ENCODE measurements at regions not wholly inside any gene's neighbourhood (a gene's known extent, or its start where the extent isn't known, plus 50 kb on each side); places are given as distances from the start of the nearest gene placed in this dataset.
"Not testable (repeated sequence)": the region's sequence is repeated elsewhere in the genome, so short reads cannot be mapped to it uniquely, and the experiment has no call there.

DNA sequence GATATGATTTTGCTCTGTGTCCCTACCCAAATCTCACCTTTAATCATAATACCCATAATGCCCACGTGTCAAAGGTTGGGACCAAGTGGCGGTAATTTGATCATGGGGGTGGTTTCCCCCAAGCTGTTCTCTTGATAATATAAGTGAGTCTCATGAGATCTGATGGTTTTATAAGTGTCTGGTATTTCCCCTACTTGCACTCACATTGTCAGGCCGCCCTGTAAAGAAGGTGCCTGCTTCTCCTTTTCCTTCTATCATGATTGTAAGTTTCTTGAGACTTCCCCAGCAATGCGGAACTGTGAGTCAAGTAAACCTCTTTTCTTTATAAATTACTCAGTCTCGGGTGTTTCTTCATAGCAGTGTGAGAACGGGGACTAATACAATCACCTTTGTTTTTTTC lies 279.8 kb downstream of the ARPP21 start:
- H3K27me3 ChIP-seq (ENCODE audit: insufficient read depth, low read length, poor library complexity, severe bottlenecking): no peaks in the 10 kb centered on the region
- no peaks in the 10 kb centered on the region for H4K20me1 ChIP-seq (ENCODE audit: insufficient read depth, low read length, poor library complexity, severe bottlenecking)
- H2AFZ ChIP-seq (ENCODE audit: low read length): no peak overlapping the region
- no peaks in the 10 kb centered on the region for H3K79me2 ChIP-seq (ENCODE audit: insufficient read depth, low read length)
- H3K4me3 ChIP-seq (ENCODE audit: low read length, poor library complexity, severe bottlenecking): no peak overlapping the region
- no peaks in the 10 kb centered on the region for H3K9me2 ChIP-seq (replicated peaks; ENCODE audit: low read depth, low read length)
- no peak overlapping the region for H3K4me2 ChIP-seq (ENCODE audit: low read depth, low read length, poor library complexity, severe bottlenecking)
- H3K36me3 ChIP-seq (ENCODE audit: insufficient read depth, low read length): no peaks in the 10 kb centered on the region
- H3F3A ChIP-seq (ENCODE audit: low read depth): no peaks in the 10 kb centered on the region
- no peaks in the 10 kb centered on the region for H3K4me1 ChIP-seq (ENCODE audit: insufficient read depth, low read length, poor library complexity, severe bottlenecking)
- peaks cover 13% of the 10 kb centered on the region for H3K9me3 ChIP-seq (ENCODE audit: insufficient read depth, low read depth, low read length)
- TF ChIP-seq EZH2phosphoT487 (IDR thresholded peaks at IDR 0.05; ENCODE audit: borderline replicate concordance): no peak
- TF ChIP-seq, protein P1, sequence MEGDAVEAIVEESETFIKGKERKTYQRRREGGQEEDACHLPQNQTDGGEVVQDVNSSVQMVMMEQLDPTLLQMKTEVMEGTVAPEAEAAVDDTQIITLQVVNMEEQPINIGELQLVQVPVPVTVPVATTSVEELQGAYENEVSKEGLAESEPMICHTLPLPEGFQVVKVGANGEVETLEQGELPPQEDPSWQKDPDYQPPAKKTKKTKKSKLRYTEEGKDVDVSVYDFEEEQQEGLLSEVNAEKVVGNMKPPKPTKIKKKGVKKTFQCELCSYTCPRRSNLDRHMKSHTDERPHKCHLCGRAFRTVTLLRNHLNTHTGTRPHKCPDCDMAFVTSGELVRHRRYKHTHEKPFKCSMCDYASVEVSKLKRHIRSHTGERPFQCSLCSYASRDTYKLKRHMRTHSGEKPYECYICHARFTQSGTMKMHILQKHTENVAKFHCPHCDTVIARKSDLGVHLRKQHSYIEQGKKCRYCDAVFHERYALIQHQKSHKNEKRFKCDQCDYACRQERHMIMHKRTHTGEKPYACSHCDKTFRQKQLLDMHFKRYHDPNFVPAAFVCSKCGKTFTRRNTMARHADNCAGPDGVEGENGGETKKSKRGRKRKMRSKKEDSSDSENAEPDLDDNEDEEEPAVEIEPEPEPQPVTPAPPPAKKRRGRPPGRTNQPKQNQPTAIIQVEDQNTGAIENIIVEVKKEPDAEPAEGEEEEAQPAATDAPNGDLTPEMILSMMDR (conservative IDR thresholded peaks at IDR 0.05; ENCODE audit: low read length): no peak
- no peak overlapping the region for H3K9ac ChIP-seq (ENCODE audit: low read depth, low read length, poor library complexity, severe bottlenecking)

DNA sequence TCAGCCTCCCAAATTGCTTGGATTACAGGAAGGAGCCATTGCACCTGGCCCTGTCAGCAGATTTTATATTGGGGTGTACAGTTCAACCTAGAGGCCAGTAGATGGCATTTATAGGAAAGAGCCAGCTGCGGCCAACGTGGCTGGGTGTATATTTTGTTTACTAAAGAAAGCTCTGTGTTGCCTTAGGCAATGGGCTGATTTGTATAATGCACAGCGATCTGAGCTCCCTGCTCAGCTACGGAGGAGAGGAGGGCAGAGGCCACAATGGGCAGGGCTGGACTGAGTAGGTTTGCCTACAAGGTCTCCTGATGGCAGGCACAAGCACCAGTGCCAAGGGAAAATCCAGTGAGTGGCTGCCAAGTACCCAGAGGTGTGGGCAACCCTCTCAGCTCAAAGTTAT lies 282.4 kb downstream of the ARPP21 start:
- TF ChIP-seq, protein P1 (conservative IDR thresholded peaks at IDR 0.05; ENCODE audit: low read length): no peak
- TF ChIP-seq EZH2phosphoT487 (IDR thresholded peaks at IDR 0.05; ENCODE audit: borderline replicate concordance): no peak
- no peak overlapping the region for H3K4me3 ChIP-seq (ENCODE audit: low read length, poor library complexity, severe bottlenecking)
- no peak overlapping the region for H3K4me2 ChIP-seq (ENCODE audit: low read depth, low read length, poor library complexity, severe bottlenecking)

DNA sequence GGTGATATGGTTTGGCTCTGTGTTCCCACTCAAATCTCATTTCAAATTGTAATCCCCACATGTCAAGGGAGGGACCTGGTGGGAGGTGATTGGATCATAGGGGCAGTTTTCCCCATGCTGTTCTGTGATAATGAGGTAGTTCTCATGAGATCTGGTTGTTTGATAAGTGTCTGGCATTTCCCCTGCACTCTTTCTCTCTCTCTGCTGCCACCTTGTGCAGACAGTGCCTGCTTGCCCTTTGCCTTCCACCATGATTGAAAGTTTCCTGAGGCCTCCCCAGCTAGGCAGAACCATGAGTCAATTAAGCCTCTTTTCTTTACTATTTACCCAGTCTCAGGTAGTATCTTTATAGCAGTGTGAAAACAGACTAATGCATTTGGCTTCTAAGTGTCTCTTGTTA lies 284.7 kb downstream of the ARPP21 start:
- not testable (repeated sequence) for H3K9ac ChIP-seq (ENCODE audit: low read depth, low read length, poor library complexity, severe bottlenecking); H3K36me3 ChIP-seq (ENCODE audit: insufficient read depth, low read length); H3K4me3 ChIP-seq (ENCODE audit: low read length, poor library complexity, severe bottlenecking); H3K4me1 ChIP-seq (ENCODE audit: insufficient read depth, low read length, poor library complexity, severe bottlenecking); H3K79me2 ChIP-seq (ENCODE audit: insufficient read depth, low read length); H3K4me2 ChIP-seq (ENCODE audit: low read depth, low read length, poor library complexity, severe bottlenecking); H4K20me1 ChIP-seq (ENCODE audit: insufficient read depth, low read length, poor library complexity, severe bottlenecking); H3K27me3 ChIP-seq (ENCODE audit: insufficient read depth, low read length, poor library complexity, severe bottlenecking); H3K9me2 ChIP-seq (replicated peaks; ENCODE audit: low read depth, low read length); H3F3A ChIP-seq (ENCODE audit: low read depth)
- TF ChIP-seq, protein P1 (conservative IDR thresholded peaks at IDR 0.05; ENCODE audit: low read length): peak; percentile 74
- Histone ChIP-seq H2AFZ (ENCODE audit: low read length) (peak overlapping the region; percentile 79), H3K9me3 (ENCODE audit: insufficient read depth, low read depth, low read length) (peaks cover 13% of the 10 kb centered on the region)

More for the DNA sequence above, 282.4 kb downstream of the ARPP21 start:
- Histone ChIP-seq H3K79me2 (ENCODE audit: insufficient read depth, low read length) (no peaks in the 10 kb centered on the region), H3K27me3 (ENCODE audit: insufficient read depth, low read length, poor library complexity, severe bottlenecking) (no peaks in the 10 kb centered on the region), H3K9ac (ENCODE audit: low read depth, low read length, poor library complexity, severe bottlenecking) (no peak overlapping the region), H4K20me1 (ENCODE audit: insufficient read depth, low read length, poor library complexity, severe bottlenecking) (no peaks in the 10 kb centered on the region), H3F3A (ENCODE audit: low read depth) (no peaks in the 10 kb centered on the region), H3K36me3 (ENCODE audit: insufficient read depth, low read length) (no peaks in the 10 kb centered on the region), H2AFZ (ENCODE audit: low read length) (no peak overlapping the region), H3K4me1 (ENCODE audit: insufficient read depth, low read length, poor library complexity, severe bottlenecking) (no peaks in the 10 kb centered on the region), H3K9me2 (replicated peaks; ENCODE audit: low read depth, low read length) (no peaks in the 10 kb centered on the region), H3K9me3 (ENCODE audit: insufficient read depth, low read depth, low read length) (peaks cover 13% of the 10 kb centered on the region)
